ENCODE measurements at regions not wholly inside any gene's neighbourhood (a gene's known extent, or its start where the extent isn't known, plus 50 kb on each side); places are given as distances from the start of the nearest gene placed in this dataset.

DNA sequence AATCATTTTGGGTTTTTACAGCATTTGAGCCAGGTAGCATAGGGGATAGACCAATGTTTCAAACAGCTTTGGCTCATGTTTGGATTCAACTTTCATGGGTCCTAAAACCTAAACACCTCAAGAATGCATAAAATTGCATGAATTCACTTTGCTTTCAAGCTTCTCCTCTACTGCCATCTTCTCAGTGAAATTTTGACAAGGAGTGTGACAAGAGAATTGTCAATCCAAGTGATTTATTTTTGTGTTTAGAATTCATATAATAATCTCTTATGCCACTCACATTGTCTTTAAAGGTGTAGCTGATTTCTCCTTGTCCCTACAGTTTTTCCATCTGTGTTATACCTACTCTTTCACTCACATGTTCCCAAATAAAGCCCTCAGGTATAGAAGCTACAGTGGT lies 264.8 kb upstream of the RND3 start:
- Histone ChIP-seq H3K4me1 (ENCODE audit: control insufficient read depth, low read depth, low read length) (peaks cover 16% of the 10 kb centered on the region), H3K9ac (ENCODE audit: low read length) (no peak overlapping the region), H3K27ac (ENCODE audit: low read length) (no peak overlapping the region), H3K36me3 (ENCODE audit: control insufficient read depth, low read depth, low read length) (no peaks in the 10 kb centered on the region), H3K9me3 (ENCODE audit: control insufficient read depth, low read depth, low read length) (no peaks in the 10 kb centered on the region), H3K27me3 (ENCODE audit: control insufficient read depth, insufficient read depth, low read length) (no peaks in the 10 kb centered on the region), H3K4me3 (ENCODE audit: low read length) (no peak overlapping the region)

DNA sequence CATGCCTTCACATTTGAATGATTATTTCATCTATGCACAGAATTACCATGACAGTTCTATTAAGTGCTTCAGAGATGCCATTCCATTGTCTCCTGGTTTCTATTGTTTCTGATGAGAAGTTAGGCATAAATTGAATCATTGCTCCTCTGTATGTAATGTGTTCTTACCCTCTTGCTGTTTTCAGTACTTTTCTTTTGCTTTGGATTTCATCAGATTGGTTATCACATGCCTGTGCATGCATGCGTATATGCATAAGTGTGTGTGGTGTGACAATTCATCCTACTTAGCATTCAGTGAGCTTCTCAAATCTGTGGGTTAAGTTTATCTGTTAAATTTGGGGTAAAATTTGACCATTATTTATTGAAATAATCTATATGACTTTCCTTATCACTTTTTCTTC lies 263.3 kb upstream of the RND3 start:
- no peaks in the 10 kb centered on the region for H3K27me3 ChIP-seq (ENCODE audit: control insufficient read depth, insufficient read depth, low read length)
- H3K4me1 ChIP-seq (ENCODE audit: control insufficient read depth, low read depth, low read length) = peaks cover 13% of the 10 kb centered on the region
- H3K9ac ChIP-seq (ENCODE audit: low read length) = no peak overlapping the region
- H3K9me3 ChIP-seq (ENCODE audit: control insufficient read depth, low read depth, low read length) = no peaks in the 10 kb centered on the region
- H3K4me3 ChIP-seq (ENCODE audit: low read length) = no peak overlapping the region
- H3K36me3 ChIP-seq (ENCODE audit: control insufficient read depth, low read depth, low read length) = no peaks in the 10 kb centered on the region
- no peak overlapping the region for H3K27ac ChIP-seq (ENCODE audit: low read length)

DNA sequence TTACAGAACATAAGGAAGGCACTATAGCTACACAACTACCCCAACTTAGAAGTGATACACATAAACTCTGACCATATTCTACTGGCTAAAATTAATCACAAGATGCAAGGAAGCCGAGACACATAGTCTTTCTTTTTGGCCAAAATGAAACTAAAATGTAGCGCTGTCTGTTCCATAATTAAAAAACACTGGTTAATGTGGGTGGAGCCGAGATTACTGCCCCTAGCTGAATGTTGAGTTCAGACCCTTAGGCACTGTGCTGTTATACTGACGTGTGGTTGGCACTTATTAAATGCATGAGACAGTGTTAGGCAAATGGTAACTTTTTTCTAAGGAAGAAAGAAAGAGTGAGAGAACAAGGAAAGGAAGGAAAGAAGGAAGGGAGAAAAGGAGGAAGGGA lies 254.6 kb upstream of the RND3 start:
- H3K9ac ChIP-seq (ENCODE audit: low read length) = no peak overlapping the region
- no peaks in the 10 kb centered on the region for H3K27me3 ChIP-seq (ENCODE audit: control insufficient read depth, insufficient read depth, low read length)
- H3K9me3 ChIP-seq (ENCODE audit: control insufficient read depth, low read depth, low read length) = no peaks in the 10 kb centered on the region
- H3K4me3 ChIP-seq (ENCODE audit: low read length) = no peak overlapping the region
- H3K4me1 ChIP-seq (ENCODE audit: control insufficient read depth, low read depth, low read length) = peaks cover 6% of the 10 kb centered on the region
- no peak overlapping the region for H3K27ac ChIP-seq (ENCODE audit: low read length)
- no peaks in the 10 kb centered on the region for H3K36me3 ChIP-seq (ENCODE audit: control insufficient read depth, low read depth, low read length)

DNA sequence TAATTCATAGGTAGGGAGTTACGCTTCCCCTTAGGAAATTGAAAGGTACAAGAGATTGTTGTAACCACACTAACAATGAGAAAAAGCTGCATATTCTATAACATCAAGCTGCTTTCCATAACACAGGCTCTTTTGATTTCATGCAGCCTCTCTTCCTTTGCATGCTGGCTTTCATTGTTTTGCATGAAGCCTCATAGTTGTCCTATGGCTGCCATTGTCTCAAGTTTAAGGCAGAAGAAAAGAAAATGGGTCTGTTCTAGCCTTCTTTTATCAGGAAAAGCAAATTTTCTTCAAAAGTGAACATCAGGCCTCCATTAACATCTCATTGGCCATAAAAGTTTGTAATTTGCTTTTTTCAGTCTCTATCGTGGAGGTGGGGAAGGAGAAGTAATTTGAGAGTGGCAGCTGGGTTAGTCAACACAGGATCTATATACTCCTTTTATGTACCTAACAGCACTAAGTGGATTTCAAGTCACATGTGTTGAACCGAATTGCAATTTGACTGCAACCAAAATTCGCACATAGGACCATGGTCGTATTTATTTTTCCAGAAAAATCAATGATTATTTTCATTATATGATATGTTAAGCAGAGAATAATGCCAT lies 248.5 kb upstream of the RND3 start:
- H3K9ac ChIP-seq (ENCODE audit: low read length) = no peak overlapping the region
- H3K27me3 ChIP-seq (ENCODE audit: control insufficient read depth, insufficient read depth, low read length) = no peaks in the 10 kb centered on the region
- no peaks in the 10 kb centered on the region for H3K9me3 ChIP-seq (ENCODE audit: control insufficient read depth, low read depth, low read length)
- H3K4me3 ChIP-seq (ENCODE audit: low read length) = no peak overlapping the region
- peak overlapping the region; percentile 71 for H3K27ac ChIP-seq (ENCODE audit: low read length)
- peaks cover 42% of the 10 kb centered on the region for H3K4me1 ChIP-seq (ENCODE audit: control insufficient read depth, low read depth, low read length)
- H3K36me3 ChIP-seq (ENCODE audit: control insufficient read depth, low read depth, low read length) = no peaks in the 10 kb centered on the region

DNA sequence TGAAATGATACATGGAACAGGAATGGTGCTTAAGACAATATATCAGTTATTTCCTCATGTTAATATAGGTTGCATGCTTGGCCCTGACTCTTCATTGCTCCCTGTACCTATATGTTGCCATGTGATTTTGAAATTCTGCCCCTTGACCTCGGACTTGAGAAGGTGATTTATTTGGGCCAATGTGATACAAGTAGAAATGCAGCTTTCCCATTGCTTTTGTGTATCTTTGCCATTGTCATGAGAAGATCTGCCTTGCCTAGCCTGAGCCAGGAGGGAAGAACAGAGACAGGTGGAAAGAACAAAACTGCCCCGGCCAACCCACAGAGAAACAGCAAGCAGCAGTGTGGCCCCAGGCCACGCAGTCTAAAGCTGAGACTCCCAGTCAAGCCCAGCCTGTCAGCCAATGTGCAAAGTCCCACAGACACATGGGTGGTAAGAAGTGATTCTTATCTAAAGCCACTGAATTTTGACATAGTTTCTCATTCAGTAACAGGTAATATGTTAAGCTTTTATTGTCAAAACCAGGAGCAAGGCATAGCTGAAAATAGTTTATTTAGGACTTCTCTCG lies 245.7 kb upstream of the RND3 start:
- Histone ChIP-seq H3K9me3 (ENCODE audit: control insufficient read depth, low read depth, low read length) (no peaks in the 10 kb centered on the region), H3K9ac (ENCODE audit: low read length) (peak overlapping the region; percentile 38), H3K4me3 (ENCODE audit: low read length) (no peak overlapping the region), H3K27me3 (ENCODE audit: control insufficient read depth, insufficient read depth, low read length) (no peaks in the 10 kb centered on the region), H3K27ac (ENCODE audit: low read length) (peak overlapping the region; percentile 27), H3K4me1 (ENCODE audit: control insufficient read depth, low read depth, low read length) (peaks cover 42% of the 10 kb centered on the region), H3K36me3 (ENCODE audit: control insufficient read depth, low read depth, low read length) (no peaks in the 10 kb centered on the region)

DNA sequence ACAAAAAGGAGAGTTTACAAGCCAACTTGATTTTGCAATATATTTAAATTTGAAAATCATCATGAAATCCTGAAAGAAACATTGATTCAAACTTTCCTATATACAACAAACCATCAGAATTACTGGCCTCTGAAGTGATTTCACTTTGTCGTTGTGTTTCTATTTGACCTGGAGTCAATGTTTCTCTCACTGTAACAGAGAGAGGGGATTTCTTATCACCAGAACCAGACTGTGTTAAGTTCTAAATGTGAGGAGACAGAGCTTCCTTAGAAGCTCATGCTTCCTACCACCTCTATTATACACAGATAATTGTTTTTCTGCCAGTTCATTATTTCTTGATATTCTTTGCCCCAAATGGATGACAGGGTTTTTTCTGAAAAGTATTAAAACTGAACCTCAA lies 245.0 kb upstream of the RND3 start:
- Histone ChIP-seq H3K9ac (ENCODE audit: low read length) (no peak overlapping the region), H3K27ac (ENCODE audit: low read length) (no peak overlapping the region), H3K4me1 (ENCODE audit: control insufficient read depth, low read depth, low read length) (peaks cover 40% of the 10 kb centered on the region), H3K9me3 (ENCODE audit: control insufficient read depth, low read depth, low read length) (no peaks in the 10 kb centered on the region), H3K27me3 (ENCODE audit: control insufficient read depth, insufficient read depth, low read length) (no peaks in the 10 kb centered on the region), H3K4me3 (ENCODE audit: low read length) (no peak overlapping the region), H3K36me3 (ENCODE audit: control insufficient read depth, low read depth, low read length) (no peaks in the 10 kb centered on the region)

DNA sequence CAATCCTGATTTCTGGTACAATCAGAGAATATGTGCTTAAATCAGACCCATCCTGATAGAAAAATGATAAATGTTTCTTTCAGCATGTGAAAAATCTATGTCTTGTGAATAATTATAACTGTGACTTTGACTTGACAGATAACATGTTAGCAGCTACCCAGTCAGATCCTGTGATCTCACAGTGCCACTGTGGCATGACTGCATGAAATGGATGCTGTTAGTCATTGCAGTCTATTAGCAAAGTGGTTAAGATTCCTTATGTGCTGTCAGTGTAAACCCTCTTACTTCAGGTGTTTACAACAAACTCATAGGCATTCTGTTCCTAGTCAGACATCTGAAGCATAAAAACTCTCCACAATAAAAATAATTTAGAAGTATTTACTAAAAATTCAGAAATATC lies 244.6 kb upstream of the RND3 start:
- Histone ChIP-seq H3K4me3 (ENCODE audit: low read length) (no peak overlapping the region), H3K36me3 (ENCODE audit: control insufficient read depth, low read depth, low read length) (no peaks in the 10 kb centered on the region), H3K27me3 (ENCODE audit: control insufficient read depth, insufficient read depth, low read length) (no peaks in the 10 kb centered on the region), H3K4me1 (ENCODE audit: control insufficient read depth, low read depth, low read length) (peaks cover 36% of the 10 kb centered on the region), H3K9me3 (ENCODE audit: control insufficient read depth, low read depth, low read length) (no peaks in the 10 kb centered on the region), H3K9ac (ENCODE audit: low read length) (no peak overlapping the region), H3K27ac (ENCODE audit: low read length) (no peak overlapping the region)

DNA sequence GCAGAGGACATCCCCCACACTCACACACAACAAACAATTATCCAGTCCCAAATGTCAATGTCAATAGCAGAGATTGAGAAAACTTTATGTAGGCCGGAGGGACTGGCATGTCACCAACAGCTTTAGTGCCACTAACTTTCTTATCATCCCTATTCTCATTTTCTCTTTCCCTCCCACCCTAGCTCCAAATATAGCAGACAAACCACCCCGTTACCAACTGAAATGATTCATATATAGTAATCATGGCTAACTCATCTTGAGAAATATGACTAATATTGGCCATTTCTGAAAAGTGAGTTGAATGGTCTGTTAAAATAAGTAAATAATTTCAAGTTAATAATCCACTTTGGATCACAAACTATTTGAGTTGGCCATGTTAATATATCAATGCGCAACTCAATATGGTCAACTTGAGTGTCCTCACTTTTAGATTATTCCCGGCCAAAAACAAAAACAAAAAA lies 242.1 kb upstream of the RND3 start:
- Histone ChIP-seq H3K4me3 (ENCODE audit: low read length) (no peak overlapping the region), H3K9me3 (ENCODE audit: control insufficient read depth, low read depth, low read length) (no peaks in the 10 kb centered on the region), H3K27me3 (ENCODE audit: control insufficient read depth, insufficient read depth, low read length) (no peaks in the 10 kb centered on the region), H3K36me3 (ENCODE audit: control insufficient read depth, low read depth, low read length) (no peaks in the 10 kb centered on the region), H3K9ac (ENCODE audit: low read length) (no peak overlapping the region), H3K4me1 (ENCODE audit: control insufficient read depth, low read depth, low read length) (peaks cover 16% of the 10 kb centered on the region), H3K27ac (ENCODE audit: low read length) (no peak overlapping the region)

DNA sequence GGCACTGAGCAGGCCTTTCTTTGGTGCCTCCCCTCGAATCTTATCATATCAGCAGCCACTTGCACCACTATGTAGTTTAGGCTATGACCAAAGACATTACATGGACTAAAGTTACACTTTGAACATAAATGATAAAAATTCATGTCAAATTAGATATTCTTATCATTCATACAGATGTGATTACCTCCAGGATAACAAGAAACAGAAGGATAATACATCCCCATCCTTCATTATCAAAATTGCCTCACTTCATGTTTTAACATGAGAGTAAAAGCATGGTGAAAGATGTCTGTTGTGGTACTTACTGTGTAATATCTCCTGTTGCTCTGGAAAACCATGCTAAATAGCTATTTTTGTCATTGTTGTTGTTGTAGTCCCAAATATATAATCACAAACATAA lies 230.8 kb upstream of the RND3 start:
- no peaks in the 10 kb centered on the region for H3K4me1 ChIP-seq (ENCODE audit: control insufficient read depth, low read depth, low read length)
- H3K9me3 ChIP-seq (ENCODE audit: control insufficient read depth, low read depth, low read length) = no peaks in the 10 kb centered on the region
- H3K4me3 ChIP-seq (ENCODE audit: low read length) = no peak overlapping the region
- H3K9ac ChIP-seq (ENCODE audit: low read length) = no peak overlapping the region
- no peaks in the 10 kb centered on the region for H3K36me3 ChIP-seq (ENCODE audit: control insufficient read depth, low read depth, low read length)
- no peaks in the 10 kb centered on the region for H3K27me3 ChIP-seq (ENCODE audit: control insufficient read depth, insufficient read depth, low read length)
- no peak overlapping the region for H3K27ac ChIP-seq (ENCODE audit: low read length)

DNA sequence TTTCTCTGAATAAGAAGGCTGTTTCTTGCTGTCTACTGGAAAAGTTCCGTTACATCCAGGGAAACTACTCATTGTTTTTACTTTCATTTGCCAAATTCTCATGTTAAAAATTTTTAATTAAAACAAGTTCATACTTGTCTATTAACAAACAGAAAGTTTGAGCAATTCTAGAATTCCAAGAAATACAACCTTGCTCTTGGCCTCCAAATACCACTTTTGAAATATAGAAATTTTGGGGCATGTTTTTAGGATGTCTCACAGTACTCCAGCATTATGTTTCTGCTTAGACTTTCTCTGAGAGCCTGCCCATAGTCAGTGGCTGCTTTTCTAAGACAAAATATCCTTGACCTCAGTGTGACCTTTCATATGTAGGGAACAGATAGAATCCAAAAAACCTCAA lies 228.7 kb upstream of the RND3 start:
- no peaks in the 10 kb centered on the region for H3K4me1 ChIP-seq (ENCODE audit: control insufficient read depth, low read depth, low read length)
- no peaks in the 10 kb centered on the region for H3K27me3 ChIP-seq (ENCODE audit: control insufficient read depth, insufficient read depth, low read length)
- no peak overlapping the region for H3K9ac ChIP-seq (ENCODE audit: low read length)
- no peaks in the 10 kb centered on the region for H3K36me3 ChIP-seq (ENCODE audit: control insufficient read depth, low read depth, low read length)
- H3K9me3 ChIP-seq (ENCODE audit: control insufficient read depth, low read depth, low read length) = no peaks in the 10 kb centered on the region
- no peak overlapping the region for H3K27ac ChIP-seq (ENCODE audit: low read length)
- no peak overlapping the region for H3K4me3 ChIP-seq (ENCODE audit: low read length)

DNA sequence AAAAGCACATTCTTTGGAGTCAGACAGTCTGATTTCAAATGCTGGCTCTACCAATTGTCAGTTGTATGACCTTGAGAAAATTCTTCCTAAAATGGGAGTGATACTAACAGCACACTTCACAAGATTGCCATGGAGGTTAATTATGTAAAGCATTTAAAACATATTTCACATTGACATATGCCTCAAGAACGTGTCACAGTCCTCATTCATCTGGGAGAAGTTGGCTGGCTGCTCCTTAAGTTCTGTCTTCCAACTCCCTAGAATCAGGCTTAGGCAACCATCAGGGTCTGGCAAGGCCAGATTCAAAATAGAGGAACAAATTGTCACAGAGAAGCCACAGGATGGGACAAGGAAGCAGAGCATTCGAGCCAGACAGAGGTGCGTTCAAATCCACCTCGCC lies 228.0 kb upstream of the RND3 start:
- no peaks in the 10 kb centered on the region for H3K9me3 ChIP-seq (ENCODE audit: control insufficient read depth, low read depth, low read length)
- H3K36me3 ChIP-seq (ENCODE audit: control insufficient read depth, low read depth, low read length) = no peaks in the 10 kb centered on the region
- no peak overlapping the region for H3K9ac ChIP-seq (ENCODE audit: low read length)
- H3K27ac ChIP-seq (ENCODE audit: low read length) = no peak overlapping the region
- no peak overlapping the region for H3K4me3 ChIP-seq (ENCODE audit: low read length)
- H3K27me3 ChIP-seq (ENCODE audit: control insufficient read depth, insufficient read depth, low read length) = no peaks in the 10 kb centered on the region
- H3K4me1 ChIP-seq (ENCODE audit: control insufficient read depth, low read depth, low read length) = no peaks in the 10 kb centered on the region

DNA sequence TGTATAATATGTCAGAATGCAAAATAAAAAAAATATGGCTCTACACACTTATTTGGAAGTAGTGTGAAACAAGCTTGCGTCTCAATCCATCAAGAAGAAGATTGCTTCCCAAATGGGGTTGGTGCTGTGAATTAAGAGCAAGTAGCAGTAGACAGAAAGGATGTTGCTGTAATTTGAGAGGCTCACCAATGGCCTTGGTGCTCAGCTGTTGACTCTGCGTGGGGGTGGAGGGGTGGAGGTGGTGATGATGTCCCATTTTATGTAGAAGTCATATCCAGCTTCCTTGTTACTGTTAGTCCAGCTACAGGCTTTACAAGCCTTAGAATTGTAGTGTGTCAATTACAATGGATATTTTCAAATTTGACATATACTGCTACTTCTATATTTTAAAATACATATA lies 223.4 kb upstream of the RND3 start:
- Histone ChIP-seq H3K9me3 (ENCODE audit: control insufficient read depth, low read depth, low read length) (no peaks in the 10 kb centered on the region), H3K9ac (ENCODE audit: low read length) (no peak overlapping the region), H3K27me3 (ENCODE audit: control insufficient read depth, insufficient read depth, low read length) (no peaks in the 10 kb centered on the region), H3K36me3 (ENCODE audit: control insufficient read depth, low read depth, low read length) (no peaks in the 10 kb centered on the region), H3K27ac (ENCODE audit: low read length) (no peak overlapping the region), H3K4me3 (ENCODE audit: low read length) (no peak overlapping the region), H3K4me1 (ENCODE audit: control insufficient read depth, low read depth, low read length) (peaks cover 3% of the 10 kb centered on the region)
